Mesendoderm (in vitro differentiated cells): ENCODE measurements at regions not wholly inside any gene's neighbourhood (a gene's known extent, or its start where the extent isn't known, plus 50 kb on each side); places are given as distances from the start of the nearest gene placed in this dataset.

Source experiments
- DNase-seq: peaks from one replicate; pipeline ENCODE4 v3.0.0; 2013
- H2AK5ac ChIP-seq: 2 replicates; pipeline ENCODE4 v1.6.1; 2013; ENCODE audit warnings: low read length, inconsistent platforms
- H2BK120ac ChIP-seq: 2 replicates; pipeline ENCODE4 v1.6.1; 2013; ENCODE audit warnings: low read depth, mild to moderate bottlenecking, low read length, moderate library complexity, mixed read lengths
- H2BK15ac ChIP-seq: replicated peaks from 2 replicates; pipeline ENCODE4 v1.6.1; 2013; ENCODE audit warnings: low read depth, mild to moderate bottlenecking, moderate library complexity
- H2BK5ac ChIP-seq: 2 replicates; pipeline ENCODE4 v1.6.1; 2013; ENCODE audit warnings: low read length, inconsistent platforms
- H3K18ac ChIP-seq: 2 replicates; pipeline ENCODE4 v1.6.1; 2013; ENCODE audit warnings: mild to moderate bottlenecking, low read length, mixed read lengths
- H3K23ac ChIP-seq: one replicate; pipeline ENCODE4 v1.6.1; 2013; ENCODE audit warnings: low read length
- H3K27ac ChIP-seq: 2 replicates; pipeline ENCODE4 v1.5.1; 2013; ENCODE audit warnings: low read depth, mild to moderate bottlenecking, inconsistent platforms, low read length, moderate library complexity
- H3K27me3 ChIP-seq: 2 replicates; pipeline ENCODE4 v1.6.1; 2013; ENCODE audit warnings: low read length, control low read depth, mild to moderate bottlenecking, inconsistent platforms; ENCODE audit not compliant: insufficient read depth, poor library complexity
- H3K36me3 ChIP-seq: 2 replicates; pipeline ENCODE4 v1.6.1; 2013; ENCODE audit warnings: low read length, inconsistent platforms; ENCODE audit not compliant: control insufficient read depth, insufficient read depth
- H3K4ac ChIP-seq: one replicate; pipeline ENCODE4 v1.6.1; 2013; ENCODE audit warnings: low read depth, mild to moderate bottlenecking, low read length, moderate library complexity
- H3K4me1 ChIP-seq: 2 replicates; pipeline ENCODE4 v1.6.1; 2013; ENCODE audit warnings: low read depth, low read length, inconsistent platforms; ENCODE audit not compliant: control insufficient read depth
- H3K4me2 ChIP-seq: 2 replicates; pipeline ENCODE4 v1.6.1; 2013; ENCODE audit warnings: low read length
- H3K4me3 ChIP-seq: 2 replicates; pipeline ENCODE4 v1.5.1; 2013; ENCODE audit warnings: mild to moderate bottlenecking, low read length
- H3K56ac ChIP-seq: one replicate; pipeline ENCODE4 v1.6.1; 2013; ENCODE audit warnings: low read length
- H3K79me1 ChIP-seq: 2 replicates; pipeline ENCODE4 v1.6.1; 2013; ENCODE audit warnings: low read length, inconsistent platforms
- H3K79me2 ChIP-seq: 2 replicates; pipeline ENCODE4 v1.6.1; 2013; ENCODE audit warnings: mild to moderate bottlenecking, low read length; ENCODE audit not compliant: control insufficient read depth, insufficient read depth
- H3K9ac ChIP-seq: 2 replicates; pipeline ENCODE4 v1.6.1; 2013; ENCODE audit warnings: low read length, inconsistent platforms
- H4K5ac ChIP-seq: one replicate; pipeline ENCODE4 v1.6.1; 2013; ENCODE audit warnings: low read length
- H4K8ac ChIP-seq: one replicate; pipeline ENCODE4 v1.6.1; 2013; ENCODE audit warnings: low read depth, mild to moderate bottlenecking, control low read depth, low read length, moderate library complexity
- WGBS: extraction: QIAGEN DNeasy Blood & Tissue Kit; methylation state at CpG from one replicate; pipeline ENCODE4 v1.1.7; 2013; ENCODE audit warnings: low lambda C conversion rate, missing lambda C conversion rate; ENCODE audit not compliant: insufficient coverage; ENCODE audit errors: extremely low coverage; 5-methylcytosine and 5-hydroxymethylcytosine counted together

DNA sequence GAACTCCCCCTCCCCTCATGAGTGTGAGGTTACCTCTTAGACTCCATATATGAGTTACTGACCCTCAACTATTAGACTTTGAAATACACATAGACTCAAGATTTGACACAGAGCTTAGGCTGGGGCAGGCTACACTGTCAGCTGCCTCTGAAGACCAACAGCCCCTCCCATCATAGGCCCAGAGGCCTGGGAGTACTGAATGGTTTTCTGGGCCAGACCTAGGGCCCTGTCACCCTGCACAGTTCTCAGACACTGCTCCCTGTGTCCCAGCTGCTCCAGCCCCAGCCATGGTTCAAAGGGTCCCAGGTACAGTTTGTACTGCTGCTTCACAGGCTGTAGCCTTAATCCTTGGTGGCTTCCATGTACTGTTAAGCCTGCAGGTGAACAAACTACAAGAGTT lies 132.1 kb upstream of the MOCS1 start:
- no peaks in the 10 kb centered on the region for H3K79me1 ChIP-seq
- H3K23ac ChIP-seq = no peak overlapping the region
- no peaks in the 10 kb centered on the region for H3K27me3 ChIP-seq
- no peak for DNase-seq
- no peak overlapping the region for H3K4ac ChIP-seq
- no peak overlapping the region for H2AK5ac ChIP-seq
- H3K4me3 ChIP-seq = no peak overlapping the region
- H3K4me2 ChIP-seq = no peak overlapping the region
- no peaks in the 10 kb centered on the region for H3K4me1 ChIP-seq
- H3K18ac ChIP-seq = no peak overlapping the region
- H2BK5ac ChIP-seq = no peak overlapping the region
- H3K9ac ChIP-seq = no peak overlapping the region
- no peaks in the 10 kb centered on the region for H3K79me2 ChIP-seq
- H3K27ac ChIP-seq = no peak overlapping the region
- H2BK15ac ChIP-seq = no peak overlapping the region
- no peak overlapping the region for H4K5ac ChIP-seq
- H3K36me3 ChIP-seq = no peaks in the 10 kb centered on the region
- no peak overlapping the region for H4K8ac ChIP-seq
- H2BK120ac ChIP-seq = no peak overlapping the region
- no peak overlapping the region for H3K56ac ChIP-seq

GRCh38 chr6:40056865-40057264 lies 122.6 kb upstream of the MOCS1 start:
- no peak overlapping the region for H2BK5ac ChIP-seq
- no peak for DNase-seq
- no peak overlapping the region for H2AK5ac ChIP-seq
- H3K56ac ChIP-seq = no peak overlapping the region
- H4K5ac ChIP-seq = no peak overlapping the region
- H3K4me2 ChIP-seq = no peak overlapping the region
- H3K9ac ChIP-seq = no peak overlapping the region
- no peaks in the 10 kb centered on the region for H3K79me1 ChIP-seq
- no peaks in the 10 kb centered on the region for H3K4me1 ChIP-seq
- no peaks in the 10 kb centered on the region for H3K27me3 ChIP-seq
- no peaks in the 10 kb centered on the region for H3K36me3 ChIP-seq
- no peak overlapping the region for H3K4ac ChIP-seq
- H4K8ac ChIP-seq = no peak overlapping the region
- no peak overlapping the region for H2BK120ac ChIP-seq
- H3K79me2 ChIP-seq = no peaks in the 10 kb centered on the region
- H3K4me3 ChIP-seq = no peak overlapping the region
- no peak overlapping the region for H2BK15ac ChIP-seq
- no CpG with 5 or more reads among the region's 1 CpG for WGBS
- no peak overlapping the region for H3K18ac ChIP-seq
- no peak overlapping the region for H3K23ac ChIP-seq
- H3K27ac ChIP-seq = no peak overlapping the region

GRCh38 chr6:40054602-40055001 lies 120.3 kb upstream of the MOCS1 start:
- Histone ChIP-seq H2AK5ac (no peak overlapping the region), H2BK120ac (no peak overlapping the region), H2BK15ac (no peak overlapping the region), H2BK5ac (no peak overlapping the region), H3K18ac (no peak overlapping the region), H4K8ac (no peak overlapping the region), H3K4ac (no peak overlapping the region), H3K4me3 (no peak overlapping the region), H3K9ac (no peak overlapping the region), H3K36me3 (no peaks in the 10 kb centered on the region), H3K27me3 (no peaks in the 10 kb centered on the region), H3K4me2 (no peak overlapping the region), H3K79me2 (no peaks in the 10 kb centered on the region), H3K27ac (no peak overlapping the region), H3K23ac (no peak overlapping the region), H4K5ac (no peak overlapping the region), H3K4me1 (no peaks in the 10 kb centered on the region), H3K79me1 (no peaks in the 10 kb centered on the region), H3K56ac (no peak overlapping the region)
- no peak for DNase-seq

DNA sequence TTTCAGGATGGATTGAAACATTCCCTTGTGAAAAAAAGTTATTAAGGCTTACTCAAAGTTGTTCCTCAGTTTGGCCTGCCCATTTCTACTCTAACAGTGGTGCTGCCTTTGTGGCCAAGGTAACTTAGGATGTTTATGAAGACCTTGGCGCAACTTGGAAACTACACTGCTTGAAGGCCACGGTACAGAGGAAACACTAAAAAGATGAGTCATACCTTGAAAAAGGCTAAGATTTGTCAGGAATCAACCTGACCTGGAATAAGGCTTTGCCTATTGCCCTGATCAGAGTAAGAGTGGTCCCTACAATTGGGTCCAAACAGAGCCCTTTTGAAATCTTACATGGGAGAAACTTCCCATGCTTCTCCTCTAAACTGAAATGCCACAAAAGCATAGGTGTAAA lies 119.9 kb upstream of the MOCS1 start:
- no peaks in the 10 kb centered on the region for H3K79me1 ChIP-seq
- H3K4me3 ChIP-seq = no peak overlapping the region
- no peak overlapping the region for H2AK5ac ChIP-seq
- H2BK15ac ChIP-seq = no peak overlapping the region
- no peaks in the 10 kb centered on the region for H3K4me1 ChIP-seq
- H3K79me2 ChIP-seq = no peaks in the 10 kb centered on the region
- no peak overlapping the region for H2BK5ac ChIP-seq
- no peak overlapping the region for H3K27ac ChIP-seq
- no peak overlapping the region for H3K23ac ChIP-seq
- no peaks in the 10 kb centered on the region for H3K27me3 ChIP-seq
- no peak overlapping the region for H3K56ac ChIP-seq
- no peak overlapping the region for H4K5ac ChIP-seq
- H3K18ac ChIP-seq = no peak overlapping the region
- H4K8ac ChIP-seq = no peak overlapping the region
- H3K9ac ChIP-seq = no peak overlapping the region
- WGBS = no CpG with 5 or more reads among the region's 2 CpGs
- no peak for DNase-seq
- H3K4ac ChIP-seq = no peak overlapping the region
- H3K36me3 ChIP-seq = no peaks in the 10 kb centered on the region
- H2BK120ac ChIP-seq = no peak overlapping the region
- no peak overlapping the region for H3K4me2 ChIP-seq

DNA sequence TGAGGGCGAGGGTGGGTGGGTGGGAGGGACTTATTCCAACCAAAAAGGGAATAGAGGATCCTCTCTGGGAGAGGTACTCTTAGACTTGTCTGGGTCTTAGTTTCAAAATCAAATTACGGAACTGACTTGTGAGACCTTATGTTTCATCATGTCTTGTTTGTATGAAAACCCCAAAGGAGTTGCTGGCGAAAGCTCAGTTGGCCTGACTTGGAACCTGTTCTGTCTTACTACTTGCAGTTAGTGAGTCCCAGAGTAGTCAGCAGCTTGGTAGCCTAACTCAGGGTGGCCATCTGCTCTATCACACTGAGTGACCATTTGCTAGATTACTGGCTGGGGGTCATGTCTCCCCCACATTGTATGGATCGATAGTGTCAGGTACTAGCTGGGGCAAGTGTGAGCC lies 114.9 kb upstream of the MOCS1 start:
- DNase-seq = no peak
- H3K18ac ChIP-seq = no peak overlapping the region
- no peaks in the 10 kb centered on the region for H3K79me2 ChIP-seq
- no CpG with 5 or more reads among the region's 4 CpGs for WGBS
- no peak overlapping the region for H2AK5ac ChIP-seq
- H2BK120ac ChIP-seq = no peak overlapping the region
- H3K4me1 ChIP-seq = no peaks in the 10 kb centered on the region
- H3K4ac ChIP-seq = no peak overlapping the region
- no peak overlapping the region for H2BK5ac ChIP-seq
- H3K27ac ChIP-seq = no peak overlapping the region
- no peaks in the 10 kb centered on the region for H3K36me3 ChIP-seq
- no peak overlapping the region for H3K56ac ChIP-seq
- H3K4me3 ChIP-seq = no peak overlapping the region
- no peak overlapping the region for H3K9ac ChIP-seq
- H3K27me3 ChIP-seq = no peaks in the 10 kb centered on the region
- no peak overlapping the region for H4K5ac ChIP-seq
- no peaks in the 10 kb centered on the region for H3K79me1 ChIP-seq
- H4K8ac ChIP-seq = no peak overlapping the region
- no peak overlapping the region for H3K23ac ChIP-seq
- H2BK15ac ChIP-seq = no peak overlapping the region
- H3K4me2 ChIP-seq = no peak overlapping the region

- Histone ChIP-seq H3K23ac (no peak overlapping the region), H3K4me1 (no peaks in the 10 kb centered on the region), H3K27ac (no peak overlapping the region), H3K79me1 (no peaks in the 10 kb centered on the region), H3K27me3 (no peaks in the 10 kb centered on the region), H4K8ac (no peak overlapping the region), H3K9ac (no peak overlapping the region), H3K4ac (no peak overlapping the region), H3K36me3 (no peaks in the 10 kb centered on the region), H3K56ac (no peak overlapping the region), H2BK5ac (no peak overlapping the region), H2BK120ac (no peak overlapping the region), H2BK15ac (no peak overlapping the region), H3K18ac (no peak overlapping the region), H2AK5ac (no peak overlapping the region), H3K4me2 (no peak overlapping the region), H3K79me2 (no peaks in the 10 kb centered on the region), H3K4me3 (no peak overlapping the region), H4K5ac (no peak overlapping the region)
- no CpG with 5 or more reads among the region's 1 CpG for WGBS
- no peak for DNase-seq
Measured at GRCh38 chr6:40044196-40044595, 109.9 kb upstream of the MOCS1 start.
